GM23338 (cell line): ENCODE measurements at regions not wholly inside any gene's neighbourhood (a gene's known extent, or its start where the extent isn't known, plus 50 kb on each side); places are given as distances from the start of the nearest gene placed in this dataset.

Source experiments
- ATAC-seq: fragments of 200-7000 bp; cut with Tn5 transposase; 3 replicates; pipeline ENCODE4 v1.9.1; 2020
- DNase-seq: peaks from one replicate; pipeline ENCODE4 v3.0.0-alpha.2; 2015; ENCODE audit warnings: low spot score
- H2AFZ ChIP-seq: fragments of 200-600 bp; sonication (generic); 2 replicates; pipeline ENCODE4 v1.8.0; 2016; ENCODE audit warnings: antibody characterized with exemption, mild to moderate bottlenecking, moderate library complexity
- H3F3A ChIP-seq: fragments of 200-600 bp; sonication (generic); replicated peaks from 2 replicates; pipeline ENCODE4 v1.8.0; 2017; ENCODE audit warnings: antibody characterized with exemption, mixed run types, low read depth
- H3K27ac ChIP-seq: fragments of 200-600 bp; sonication (generic); 2 replicates; pipeline ENCODE4 v1.6.1; 2016; ENCODE audit warnings: low read depth
- H3K27me3 ChIP-seq: fragments of 200-600 bp; sonication (generic); 2 replicates; pipeline ENCODE4 v1.8.0; 2016; ENCODE audit warnings: mild to moderate bottlenecking, mixed run types, moderate library complexity; ENCODE audit not compliant: insufficient read depth
- H3K36me3 ChIP-seq: fragments of 200-600 bp; sonication (generic); 2 replicates; pipeline ENCODE4 v1.8.0; 2016; ENCODE audit warnings: mild to moderate bottlenecking; ENCODE audit not compliant: insufficient read depth
- H3K4me1 ChIP-seq: fragments of 200-600 bp; sonication (generic); 2 replicates; pipeline ENCODE4 v1.8.0; 2016; ENCODE audit warnings: mild to moderate bottlenecking, moderate library complexity; ENCODE audit not compliant: insufficient read depth
- H3K4me2 ChIP-seq: fragments of 200-600 bp; sonication (generic); 2 replicates; pipeline ENCODE4 v1.7.1; 2017; ENCODE audit warnings: mixed run types
- H3K4me3 ChIP-seq: fragments of 200-600 bp; sonication (generic); 2 replicates; pipeline ENCODE4 v1.6.1; 2016; ENCODE audit warnings: mixed run types
- H3K79me2 ChIP-seq: fragments of 200-600 bp; sonication (generic); replicated peaks from 2 replicates; pipeline ENCODE4 v1.8.0; 2017; ENCODE audit warnings: mild to moderate bottlenecking; ENCODE audit not compliant: insufficient read depth
- H3K9me2 ChIP-seq: fragments of 200-600 bp; sonication (generic); 2 replicates; pipeline ENCODE4 v1.8.0; 2017; ENCODE audit not compliant: insufficient read depth
- H4K20me1 ChIP-seq: fragments of 200-600 bp; sonication (generic); replicated peaks from 2 replicates; pipeline ENCODE4 v1.8.0; 2017; ENCODE audit warnings: mild to moderate bottlenecking; ENCODE audit not compliant: insufficient read depth
- H3K27ac Mint-ChIP-seq: 2 replicates; pipeline ENCODE4 v1.8.0; 2020; ENCODE audit warnings: inconsistent platforms, mild to moderate bottlenecking, moderate library complexity, mixed read lengths
- H3K27me3 Mint-ChIP-seq: 3 replicates; pipeline ENCODE4 v1.8.0; 2022; ENCODE audit warnings: low read depth, mild to moderate bottlenecking, moderate library complexity, mixed read lengths, inconsistent platforms; ENCODE audit not compliant: insufficient read depth, poor library complexity
- H3K36me3 Mint-ChIP-seq: 3 replicates; pipeline ENCODE4 v1.8.0; 2021; ENCODE audit warnings: low read depth, mild to moderate bottlenecking, inconsistent platforms, moderate library complexity, mixed read lengths
- H3K4me1 Mint-ChIP-seq: 3 replicates; pipeline ENCODE4 v1.8.0; 2020; ENCODE audit warnings: mild to moderate bottlenecking, inconsistent platforms, mixed read lengths
- H3K4me3 Mint-ChIP-seq: 3 replicates; pipeline ENCODE4 v1.8.0; 2021; ENCODE audit warnings: moderate library complexity, mild to moderate bottlenecking, inconsistent platforms, mixed read lengths
- H3K9me3 Mint-ChIP-seq: 3 replicates; pipeline ENCODE4 v1.8.0; 2020; ENCODE audit warnings: moderate library complexity, mild to moderate bottlenecking, inconsistent platforms, mixed read lengths
- CREB1 ChIP-seq: fragments of 250-450 bp; sonication (Bioruptor Pico); IDR thresholded peaks from 2 replicates; pipeline ENCODE4 v1.5.0; 2020; ENCODE audit warnings: low read depth, mild to moderate bottlenecking, moderate library complexity
- CTCF ChIP-seq, 2 experiments: fragments of 200-600 bp in 1 of 2; sonication (generic) in 1 of 2; conservative IDR thresholded peaks; 2 replicates each; pipeline versions ENCODE4 v1.5.1 to v1.6.1; 2016 to 2017; ENCODE audit warnings: antibody characterized with exemption in 2 of 2, low read depth in 2 of 2, mild to moderate bottlenecking in 2 of 2, moderate library complexity in 1 of 2
- ETS1 ChIP-seq: IDR thresholded peaks from 2 replicates; pipeline ENCODE4 v1.6.1; 2016; ENCODE audit warnings: antibody characterized with exemption
- EZH2 ChIP-seq: fragments of 200-600 bp; sonication (generic); IDR thresholded peaks from one replicate; pipeline ENCODE4 v1.8.0; 2017; ENCODE audit warnings: antibody characterized with exemption, mild to moderate bottlenecking, low read depth; ENCODE audit not compliant: unreplicated experiment
- NANOG ChIP-seq: IDR thresholded peaks from 2 replicates; pipeline ENCODE4 v1.6.1; 2016; ENCODE audit warnings: antibody characterized with exemption, borderline replicate concordance
- POLR2AphosphoS5 ChIP-seq: IDR thresholded peaks from 2 replicates; pipeline ENCODE4 v1.6.1; 2016; ENCODE audit warnings: antibody characterized with exemption, low read depth
- REST ChIP-seq: IDR thresholded peaks from one replicate; pipeline ENCODE4 v1.6.1; 2018; ENCODE audit warnings: antibody characterized with exemption; ENCODE audit not compliant: unreplicated experiment
- STAT1 ChIP-seq: IDR thresholded peaks from one replicate; pipeline ENCODE4 v1.6.1; 2016; ENCODE audit warnings: antibody characterized with exemption; ENCODE audit not compliant: unreplicated experiment
- ZNF114 ChIP-seq: fragments of 250-450 bp; sonication (Bioruptor Pico); IDR thresholded peaks from 2 replicates; pipeline ENCODE4 v1.5.0; 2020; ENCODE audit warnings: mild to moderate bottlenecking, moderate library complexity
- ZNF462 ChIP-seq: fragments of 250-450 bp; sonication (Bioruptor Pico); IDR thresholded peaks from 2 replicates; pipeline ENCODE4 v1.5.0; 2020; ENCODE audit warnings: mild to moderate bottlenecking, moderate library complexity

DNA sequence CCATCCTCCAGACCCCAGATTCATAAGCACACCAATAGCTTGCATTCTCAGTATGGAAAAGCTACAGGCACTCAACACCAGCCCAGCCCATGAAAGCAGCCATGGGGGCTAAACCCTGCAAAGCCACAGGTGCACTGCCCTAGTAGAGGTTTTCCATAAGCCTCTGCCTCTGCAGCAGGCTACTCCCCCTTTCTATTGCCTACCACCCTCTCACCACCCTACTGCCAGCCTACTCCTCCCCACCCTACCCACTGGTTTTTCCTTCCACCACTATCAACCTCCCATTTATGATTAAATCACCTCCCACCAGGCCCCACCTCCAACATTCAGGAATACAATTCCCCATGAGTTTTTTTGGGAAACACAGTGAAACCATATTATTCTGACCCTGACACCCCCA, 96.4 kb upstream of the TEKT4 start:
- Histone ChIP-seq H3K4me1 (no peaks in the 10 kb centered on the region), H2AFZ (no peak overlapping the region), H3K9me2 (no peaks in the 10 kb centered on the region), H3K27me3 (peaks cover 34% of the 10 kb centered on the region; the same call in 1 of the 2 replicates), H3K27ac (no peak overlapping the region), H4K20me1 (no peaks in the 10 kb centered on the region), H3K4me3 (no peak overlapping the region), H3K4me2 (no peak overlapping the region), H3K36me3 (no peaks in the 10 kb centered on the region), H3F3A (no peaks in the 10 kb centered on the region), H3K79me2 (no peaks in the 10 kb centered on the region)
- ATAC-seq (no peak), DNase-seq (no peak)
- Mint-ChIP-seq H3K4me1 (no peaks in the 10 kb centered on the region; the same call in 2 of the 3 replicates), H3K27me3 (peaks cover 27% of the 10 kb centered on the region), H3K36me3 (no peaks in the 10 kb centered on the region), H3K27ac (no peak overlapping the region), H3K9me3 (peaks cover 3% of the 10 kb centered on the region; the same call in 1 of the 3 replicates), H3K4me3 (no peak overlapping the region)
- TF ChIP-seq EZH2 (no peak), CTCF (conservative IDR thresholded peaks at IDR 0.05; ENCODE audit: low read depth in 2 of 2) (no peak), STAT1 (no peak), REST (no peak)

DNA sequence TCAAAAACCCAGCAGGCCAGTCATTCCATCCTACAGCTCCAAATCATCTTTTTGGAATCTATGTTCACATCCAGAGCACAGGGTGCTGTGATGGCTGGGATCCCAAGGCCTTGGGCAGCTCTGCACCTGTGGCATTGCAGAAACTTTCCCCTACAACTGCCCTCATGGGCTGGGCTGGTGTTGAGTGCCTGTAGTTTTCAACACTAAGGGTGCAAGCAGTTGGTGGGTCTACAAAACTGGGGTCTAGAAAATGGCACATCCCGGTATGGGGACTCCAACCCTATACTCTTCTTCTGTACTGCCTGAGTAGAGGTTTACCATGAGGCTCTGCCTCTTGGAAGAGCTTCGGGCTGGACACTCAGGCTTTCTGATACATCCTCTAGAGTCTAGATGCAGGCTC, 95.2 kb upstream of the TEKT4 start:
- H3K9me2 ChIP-seq: no peaks in the 10 kb centered on the region
- H3K4me1 ChIP-seq: no peaks in the 10 kb centered on the region
- H4K20me1 ChIP-seq: no peaks in the 10 kb centered on the region
- H3K4me3 ChIP-seq: no peak overlapping the region
- H3K9me3 Mint-ChIP-seq: 0 out of 3 replicates have a peak, but pooled peaks cover 3% of the 10 kb centered on the region
- no peak overlapping the region for H3K4me3 Mint-ChIP-seq
- H3K36me3 Mint-ChIP-seq: no peaks in the 10 kb centered on the region
- no peak overlapping the region for H3K27ac Mint-ChIP-seq
- H3K36me3 ChIP-seq: no peaks in the 10 kb centered on the region
- no peaks in the 10 kb centered on the region for H3K79me2 ChIP-seq
- no peak overlapping the region for H3K4me2 ChIP-seq
- ATAC-seq: no peak
- no peak overlapping the region for H3K27ac ChIP-seq
- peaks cover 30% of the 10 kb centered on the region for H3K27me3 Mint-ChIP-seq
- H3K27me3 ChIP-seq: peaks cover 28% of the 10 kb centered on the region; the same call in 1 of the 2 replicates
- DNase-seq: no peak
- H3K4me1 Mint-ChIP-seq: peaks cover 2% of the 10 kb centered on the region; the same call in 1 of the 3 replicates
- H3F3A ChIP-seq: no peaks in the 10 kb centered on the region
- no peak overlapping the region for H2AFZ ChIP-seq
- no peak for TF ChIP-seq POLR2AphosphoS5
- TF ChIP-seq CREB1 (CRISPR knock-in tag): no peak
- TF ChIP-seq ZNF462 (CRISPR knock-in tag): no peak
- no peak for TF ChIP-seq NANOG
- TF ChIP-seq ETS1: no peak
- TF ChIP-seq ZNF114 (CRISPR knock-in tag): no peak
